Body of pancreas (tissue), 4 donors: ENCODE measurements at regions not wholly inside any gene's neighbourhood (a gene's known extent, or its start where the extent isn't known, plus 50 kb on each side); places are given as distances from the start of the nearest gene placed in this dataset.

ENCODE experiments used
- ATAC-seq: fragments of 150-250 bp; one replicate; pipeline ENCODE4 v1.9.1; 2016
- DNase-seq, 4 donors: peaks; one replicate each; pipeline ENCODE4 v3.0.0-alpha.2; 2019
- H3K27ac ChIP-seq, 4 donors: fragments of 200-600 bp; sonication (generic); 1 replicate in 3 of 4; 2 replicates in 1 of 4; pipeline versions ENCODE4 v1.5.1 to v1.6.1; 2016 to 2019; ENCODE audit warnings: mild to moderate bottlenecking in 1 of 4, mixed read lengths in 1 of 4, moderate library complexity in 1 of 4
- H3K27me3 ChIP-seq, 2 donors: fragments of 200-600 bp; sonication (generic); one replicate each; pipeline ENCODE4 v1.6.0; 2016; ENCODE audit warnings: mild to moderate bottlenecking in 1 of 2
- H3K36me3 ChIP-seq, 2 donors: fragments of 200-600 bp; sonication (generic); replicated peaks in 1 of 2; 2 replicates each; pipeline ENCODE4 v1.5.1; 2016; ENCODE audit warnings: low read depth in 2 of 2; ENCODE audit not compliant: insufficient read depth in 1 of 2
- H3K4me1 ChIP-seq: fragments of 200-600 bp; sonication (generic); one replicate; pipeline ENCODE4 v1.6.0; 2016
- H3K4me3 ChIP-seq, 2 donors: fragments of 200-600 bp; sonication (generic); 1 replicate in 1 of 2; 2 replicates in 1 of 2; pipeline ENCODE4 v1.5.1; 2016 to 2019
- H3K9me3 ChIP-seq, 3 donors: fragments of 200-600 bp; sonication (generic); 1 replicate in 2 of 3; 2 replicates in 1 of 3; pipeline ENCODE4 v1.5.1; 2016
- CTCF ChIP-seq, 7 experiments: fragments of 450-650 bp in 4 of 7; fragments of 200-600 bp in 3 of 7; sonication (generic) in 3 of 7; IDR thresholded peaks; one replicate each; pipeline ENCODE4 v1.5.1; 2016 to 2019; ENCODE audit warnings: antibody characterized with exemption in 7 of 7
- POLR2A ChIP-seq, 3 donors: fragments of 450-650 bp; IDR thresholded peaks; one replicate each; pipeline ENCODE4 v1.6.1; 2016; ENCODE audit warnings: antibody characterized with exemption in 3 of 3, mild to moderate bottlenecking in 2 of 3
- WGBS, 2 donors: methylation state at CpG; one replicate each; pipeline ENCODE4 v1.1.5; 2017; 5-methylcytosine and 5-hydroxymethylcytosine counted together
- intact Hi-C: fragments of 100-400 bp; cut with DNase I; formaldehyde crosslinking; loops from one replicate; pipeline ENCODE4 v1.15.1; 2023

- no peak overlapping the region for H3K4me3 ChIP-seq
- DNase-seq (no peak), ATAC-seq (no peak)
- H3K9me3 ChIP-seq, result no peaks in the 10 kb centered on the region
- intact Hi-C loops, result loop anchor here (5.0 kb wide), 1 partner anchor 213 kb away; no protein-coding TSS in a partner anchor
- 61 to 67% methylated on average over 4 of the region's 4 CpGs for WGBS, 2 donors
- H3K27ac ChIP-seq, result no peak overlapping the region
- H3K36me3 ChIP-seq, result no peaks in the 10 kb centered on the region
- no peaks in the 10 kb centered on the region for H3K4me1 ChIP-seq
- no peaks in the 10 kb centered on the region for H3K27me3 ChIP-seq
- no peak for TF ChIP-seq CTCF (IDR thresholded peaks at IDR 0.05)
- TF ChIP-seq POLR2A (IDR thresholded peaks at IDR 0.05), result no peak
Measured at GRCh38 chr7:86929293-86930109, 130.0 kb downstream of the ELAPOR2 start.

DNA sequence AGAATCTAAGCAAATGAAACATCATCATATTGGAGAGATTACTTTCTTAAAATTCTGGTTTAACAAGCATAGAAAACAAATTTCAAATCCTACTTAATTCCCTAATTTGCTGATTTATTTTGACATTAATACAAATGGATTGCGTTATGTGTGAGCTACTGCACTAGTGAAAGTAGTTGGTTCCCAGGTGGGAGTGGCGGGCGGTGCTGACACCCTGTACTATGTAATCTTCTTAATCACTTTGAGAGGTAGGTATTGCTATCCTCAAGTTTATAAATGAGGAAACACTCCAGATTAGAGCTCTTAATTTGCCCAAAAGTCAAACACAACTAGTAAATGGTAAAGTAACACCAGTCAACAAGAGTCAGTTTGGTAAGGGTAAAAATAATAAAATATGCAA is 131.1 kb downstream of the ELAPOR2 start:
- TF ChIP-seq POLR2A (IDR thresholded peaks at IDR 0.05) (no peak), CTCF (IDR thresholded peaks at IDR 0.05) (no peak)
- Histone ChIP-seq H3K36me3 (no peaks in the 10 kb centered on the region), H3K4me1 (no peaks in the 10 kb centered on the region), H3K4me3 (no peak overlapping the region), H3K9me3 (no peaks in the 10 kb centered on the region), H3K27me3 (no peaks in the 10 kb centered on the region), H3K27ac (no peak overlapping the region)
- DNase-seq (no peak), ATAC-seq (no peak)
- WGBS, 2 donors, result 94% methylated on average over 3 of the region's 3 CpGs
- intact Hi-C loops, result no loop called here

DNA sequence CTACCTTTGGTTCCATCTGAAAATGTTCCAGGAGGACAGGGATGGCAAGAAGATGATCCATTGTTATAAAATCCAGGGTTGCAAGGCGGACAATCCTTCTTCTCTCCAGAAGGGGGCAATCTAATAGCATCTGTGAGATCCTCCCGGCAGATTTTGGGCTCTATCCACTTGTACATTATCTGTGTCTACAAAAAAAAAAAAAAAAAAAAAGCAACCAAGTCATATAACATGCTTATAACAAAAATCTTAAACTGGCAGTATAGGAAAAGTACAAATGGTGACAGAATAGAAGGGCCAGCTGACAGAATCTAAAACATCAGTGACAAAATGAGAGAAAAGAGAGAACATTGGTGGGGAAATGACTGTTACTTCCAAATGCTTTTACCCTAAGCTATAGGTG is 132.7 kb downstream of the ELAPOR2 start:
- intact Hi-C loops, result no loop called here
- peak; percentile 35 for ATAC-seq

GRCh38 chr7:86925221-86925620 is 134.2 kb downstream of the ELAPOR2 start:
- Histone ChIP-seq H3K4me1 (no peaks in the 10 kb centered on the region), H3K9me3 (no peaks in the 10 kb centered on the region), H3K27me3 (no peaks in the 10 kb centered on the region), H3K36me3 (no peaks in the 10 kb centered on the region), H3K4me3 (no peak overlapping the region), H3K27ac (no peak overlapping the region)
- intact Hi-C loops, result no loop called here
- ATAC-seq (no peak), DNase-seq (no peak)
- no peak for TF ChIP-seq POLR2A (IDR thresholded peaks at IDR 0.05)
- no peak for TF ChIP-seq CTCF (IDR thresholded peaks at IDR 0.05)
- WGBS, 2 donors, result 71 to 76% methylated on average over 1 of the region's 1 CpG

More for the DNA sequence above, 132.7 kb downstream of the ELAPOR2 start:
- no peaks in the 10 kb centered on the region for H3K9me3 ChIP-seq
- H3K27me3 ChIP-seq, result no peaks in the 10 kb centered on the region
- H3K4me3 ChIP-seq, result no peak overlapping the region
- peak in 3 of 4 donors; percentile 15 to 26 (median 20) for DNase-seq
- no peaks in the 10 kb centered on the region for H3K4me1 ChIP-seq
- H3K27ac ChIP-seq, result no peak overlapping the region
- H3K36me3 ChIP-seq, result no peaks in the 10 kb centered on the region
- WGBS, 2 donors, result 2 to 16% methylated on average over 2 of the region's 2 CpGs
- TF ChIP-seq POLR2A (IDR thresholded peaks at IDR 0.05), result no peak
- TF ChIP-seq CTCF (IDR thresholded peaks at IDR 0.05), result peak in 6 of 7 experiments; percentile 35 to 74 (median 49)

GRCh38 chr7:86923527-86923926 is 135.9 kb downstream of the ELAPOR2 start:
- TF ChIP-seq CTCF (IDR thresholded peaks at IDR 0.05) (no peak), POLR2A (IDR thresholded peaks at IDR 0.05) (no peak)
- no peak overlapping the region for H3K27ac ChIP-seq
- H3K4me1 ChIP-seq, result no peaks in the 10 kb centered on the region
- H3K4me3 ChIP-seq, result no peak overlapping the region
- H3K27me3 ChIP-seq, result no peaks in the 10 kb centered on the region
- no peaks in the 10 kb centered on the region for H3K36me3 ChIP-seq
- no peaks in the 10 kb centered on the region for H3K9me3 ChIP-seq
- intact Hi-C loops, result no loop called here
- ATAC-seq (no peak), DNase-seq (no peak)
